Trophoblast cell (in vitro differentiated cells and primary cell): ENCODE measurements at regions not wholly inside any gene's neighbourhood (a gene's known extent, or its start where the extent isn't known, plus 50 kb on each side); places are given as distances from the start of the nearest gene placed in this dataset.

ENCODE experiments used
- DNase-seq, 2 donors: peaks; one replicate each; pipeline ENCODE4 v3.0.0-alpha.2; 2016
- H2AFZ ChIP-seq: 2 replicates; pipeline ENCODE4 v1.6.1; 2013; ENCODE audit warnings: low read length, moderate library complexity, mild to moderate bottlenecking; ENCODE audit not compliant: insufficient read depth, poor library complexity
- H2AK5ac ChIP-seq: 2 replicates; pipeline ENCODE4 v1.6.1; 2013; ENCODE audit warnings: mild to moderate bottlenecking, low read length
- H2BK120ac ChIP-seq: 2 replicates; pipeline ENCODE4 v1.6.1; 2013; ENCODE audit warnings: low read length, mild to moderate bottlenecking, moderate library complexity; ENCODE audit not compliant: insufficient read depth, poor library complexity
- H2BK12ac ChIP-seq: 2 replicates; pipeline ENCODE4 v1.6.1; 2013; ENCODE audit warnings: mild to moderate bottlenecking, low read length, moderate library complexity
- H2BK5ac ChIP-seq: 2 replicates; pipeline ENCODE4 v1.6.1; 2013; ENCODE audit warnings: low read length, low read depth, moderate library complexity, mild to moderate bottlenecking; ENCODE audit not compliant: poor library complexity
- H3K14ac ChIP-seq: 2 replicates; pipeline ENCODE4 v1.6.1; 2013; ENCODE audit warnings: mild to moderate bottlenecking, low read length
- H3K18ac ChIP-seq: 2 replicates; pipeline ENCODE4 v1.6.1; 2013; ENCODE audit warnings: mild to moderate bottlenecking, low read length
- H3K23ac ChIP-seq: 2 replicates; pipeline ENCODE4 v1.6.1; 2013; ENCODE audit warnings: low read length
- H3K27ac ChIP-seq: 2 replicates; pipeline ENCODE4 v1.5.1; 2013; ENCODE audit warnings: low read depth, mild to moderate bottlenecking, inconsistent platforms, low read length, moderate library complexity
- H3K27me3 ChIP-seq: 2 replicates; pipeline ENCODE4 v1.6.1; 2013; ENCODE audit warnings: inconsistent platforms, mild to moderate bottlenecking, low read length, moderate library complexity; ENCODE audit not compliant: insufficient read depth
- H3K36me3 ChIP-seq, 2 experiments: 1 replicate in 1 of 2; 2 replicates in 1 of 2; pipeline ENCODE4 v1.6.1; 2013; ENCODE audit warnings: low read length in 2 of 2, mild to moderate bottlenecking in 2 of 2, moderate library complexity in 1 of 2; ENCODE audit not compliant: insufficient read depth in 2 of 2, control insufficient read depth in 1 of 2
- H3K4ac ChIP-seq: 2 replicates; pipeline ENCODE4 v1.6.1; 2013; ENCODE audit warnings: low read depth, mild to moderate bottlenecking, low read length, moderate library complexity
- H3K4me1 ChIP-seq, 2 experiments: 1 replicate in 1 of 2; 2 replicates in 1 of 2; pipeline ENCODE4 v1.6.1; 2013; ENCODE audit warnings: low read length in 2 of 2, mild to moderate bottlenecking in 2 of 2, moderate library complexity in 1 of 2; ENCODE audit not compliant: insufficient read depth in 2 of 2, control insufficient read depth in 1 of 2
- H3K4me2 ChIP-seq: 2 replicates; pipeline ENCODE4 v1.6.1; 2013; ENCODE audit warnings: inconsistent platforms, mild to moderate bottlenecking, low read length, moderate library complexity
- H3K4me3 ChIP-seq: 2 replicates; pipeline ENCODE4 v1.5.1; 2013; ENCODE audit warnings: mild to moderate bottlenecking, low read depth, low read length, inconsistent platforms
- H3K79me1 ChIP-seq: one replicate; pipeline ENCODE4 v1.6.1; 2013; ENCODE audit warnings: low read length
- H3K79me2 ChIP-seq: 2 replicates; pipeline ENCODE4 v1.6.1; 2013; ENCODE audit warnings: low read length, mild to moderate bottlenecking; ENCODE audit not compliant: control insufficient read depth, insufficient read depth, poor library complexity
- H3K9ac ChIP-seq: 2 replicates; pipeline ENCODE4 v1.6.1; 2013; ENCODE audit warnings: mild to moderate bottlenecking, low read length
- H3K9me3 ChIP-seq: 2 replicates; pipeline ENCODE4 v1.6.1; 2013; ENCODE audit warnings: low read depth, mild to moderate bottlenecking, control low read depth, inconsistent platforms, low read length; ENCODE audit not compliant: insufficient read depth
- H4K12ac ChIP-seq: 2 replicates; pipeline ENCODE4 v1.6.1; 2013; ENCODE audit warnings: low read depth, mild to moderate bottlenecking, low read length, moderate library complexity
- H4K8ac ChIP-seq: 2 replicates; pipeline ENCODE4 v1.6.1; 2013; ENCODE audit warnings: low read depth, mild to moderate bottlenecking, low read length, moderate library complexity
- H4K91ac ChIP-seq: one replicate; pipeline ENCODE4 v1.6.1; 2013; ENCODE audit warnings: low read depth, mild to moderate bottlenecking, low read length, moderate library complexity
- WGBS: extraction: QIAGEN DNeasy Blood & Tissue Kit; methylation state at CpG from one replicate; pipeline ENCODE4 v1.1.7; 2013; ENCODE audit warnings: missing lambda C conversion rate; ENCODE audit not compliant: insufficient read length, insufficient coverage; ENCODE audit errors: extremely low coverage; 5-methylcytosine and 5-hydroxymethylcytosine counted together

- no peak for DNase-seq
- no peak overlapping the region for H3K4me2 ChIP-seq
- no CpG with 5 or more reads among the region's 5 CpGs for WGBS
Observed at GRCh38 chr10:71032887-71033286, 144.5 kb upstream of the PCBD1 start.

GRCh38 chr10:71033396-71033980, 145.1 kb upstream of the PCBD1 start:
- Histone ChIP-seq H3K4ac (no peak overlapping the region), H3K79me1 (no peaks in the 10 kb centered on the region), H2BK12ac (no peak overlapping the region), H3K9me3 (peaks cover 3% of the 10 kb centered on the region), H3K4me3 (no peak overlapping the region), H2BK120ac (no peak overlapping the region), H3K79me2 (no peaks in the 10 kb centered on the region), H3K4me2 (no peak overlapping the region), H3K18ac (no peak overlapping the region), H4K91ac (no peak overlapping the region), H3K4me1 (peaks cover 0 to 2% of the 10 kb centered on the region in 2 experiments), H3K27ac (no peak overlapping the region), H4K12ac (no peak overlapping the region), H3K27me3 (no peaks in the 10 kb centered on the region), H4K8ac (no peak overlapping the region), H3K14ac (no peak overlapping the region), H3K36me3 (no peaks in the 10 kb centered on the region), H2AFZ (no peak overlapping the region), H2BK5ac (no peak overlapping the region), H3K9ac (no peak overlapping the region), H2AK5ac (no peak overlapping the region), H3K23ac (no peak overlapping the region)
- DNase-seq: no peak
- WGBS: no CpG with 5 or more reads among the region's 16 CpGs

More at GRCh38 chr10:71032887-71033286, 144.5 kb upstream of the PCBD1 start:
- Histone ChIP-seq H3K27ac (no peak overlapping the region), H2BK5ac (no peak overlapping the region), H3K79me1 (no peaks in the 10 kb centered on the region), H2AK5ac (no peak overlapping the region), H3K9me3 (peaks cover 3% of the 10 kb centered on the region), H4K91ac (no peak overlapping the region), H3K27me3 (no peaks in the 10 kb centered on the region), H3K4me3 (no peak overlapping the region), H2BK120ac (no peak overlapping the region), H4K12ac (no peak overlapping the region), H3K4ac (no peak overlapping the region), H3K18ac (no peak overlapping the region), H4K8ac (no peak overlapping the region), H3K79me2 (no peaks in the 10 kb centered on the region), H2AFZ (no peak overlapping the region), H3K23ac (no peak overlapping the region), H3K4me1 (peaks cover 0 to 2% of the 10 kb centered on the region in 2 experiments), H3K9ac (no peak overlapping the region), H3K36me3 (no peaks in the 10 kb centered on the region), H2BK12ac (no peak overlapping the region), H3K14ac (no peak overlapping the region)

GRCh38 chr10:71035511-71036296, 147.3 kb upstream of the PCBD1 start:
- Histone ChIP-seq H2AFZ (no peak overlapping the region), H3K9ac (no peak overlapping the region), H3K79me1 (no peaks in the 10 kb centered on the region), H3K27ac (no peak overlapping the region), H4K12ac (no peak overlapping the region), H3K4ac (no peak overlapping the region), H4K8ac (no peak overlapping the region), H3K27me3 (no peaks in the 10 kb centered on the region), H3K4me1 (no peaks in the 10 kb centered on the region), H3K79me2 (no peaks in the 10 kb centered on the region), H2BK5ac (no peak overlapping the region), H3K14ac (no peak overlapping the region), H3K4me3 (no peak overlapping the region), H2AK5ac (no peak overlapping the region), H3K4me2 (no peak overlapping the region), H3K23ac (no peak overlapping the region), H3K18ac (no peak overlapping the region), H2BK120ac (no peak overlapping the region), H3K36me3 (no peaks in the 10 kb centered on the region), H4K91ac (no peak overlapping the region), H3K9me3 (peaks cover 3% of the 10 kb centered on the region), H2BK12ac (no peak overlapping the region)
- WGBS: no CpG with 5 or more reads among the region's 6 CpGs
- DNase-seq: no peak

GRCh38 chr10:71036297-71036966, 148.1 kb upstream of the PCBD1 start:
- Histone ChIP-seq H3K18ac (no peak overlapping the region), H2BK5ac (no peak overlapping the region), H3K23ac (no peak overlapping the region), H3K79me2 (no peaks in the 10 kb centered on the region), H3K14ac (no peak overlapping the region), H3K4me2 (no peak overlapping the region), H4K91ac (no peak overlapping the region), H4K12ac (no peak overlapping the region), H2AFZ (no peak overlapping the region), H3K9ac (no peak overlapping the region), H2AK5ac (no peak overlapping the region), H3K79me1 (no peaks in the 10 kb centered on the region), H2BK12ac (no peak overlapping the region), H3K27me3 (no peaks in the 10 kb centered on the region), H3K9me3 (peaks cover 3% of the 10 kb centered on the region), H3K36me3 (no peaks in the 10 kb centered on the region), H3K4ac (no peak overlapping the region), H3K4me1 (no peaks in the 10 kb centered on the region), H3K27ac (no peak overlapping the region), H2BK120ac (no peak overlapping the region), H4K8ac (no peak overlapping the region), H3K4me3 (no peak overlapping the region)
- WGBS: no CpG with 5 or more reads among the region's 8 CpGs
- no peak for DNase-seq
